ENCODE measurements at regions not wholly inside any gene's neighbourhood (a gene's known extent, or its start where the extent isn't known, plus 50 kb on each side); places are given as distances from the start of the nearest gene placed in this dataset.

- no peak overlapping the region for H3K4me3 ChIP-seq
- H3K27ac ChIP-seq: no peak overlapping the region
Observed at GRCh38 chr18:64253873-64254272, 105.0 kb upstream of the LINC00305 start.

DNA sequence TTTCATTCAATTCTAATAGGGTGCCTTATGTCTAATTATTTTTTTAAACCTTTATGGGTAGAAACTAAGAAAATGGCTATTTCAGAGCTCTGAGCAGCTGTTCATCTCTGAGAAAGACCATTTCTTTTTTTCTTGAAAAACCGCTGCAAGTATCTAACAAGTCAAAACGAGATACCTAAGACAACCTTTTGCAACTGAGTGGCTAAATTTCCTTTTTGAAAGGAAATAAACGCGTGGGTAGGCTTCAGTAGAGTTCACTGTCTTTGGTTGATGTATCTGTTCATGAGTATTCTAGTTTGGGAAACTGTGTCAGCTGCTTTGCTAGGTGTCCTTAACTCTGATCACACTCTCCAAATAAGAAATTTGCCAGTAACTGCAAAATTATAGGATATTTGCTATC lies 104.3 kb upstream of the LINC00305 start:
- no peak overlapping the region for H3K27ac ChIP-seq

DNA sequence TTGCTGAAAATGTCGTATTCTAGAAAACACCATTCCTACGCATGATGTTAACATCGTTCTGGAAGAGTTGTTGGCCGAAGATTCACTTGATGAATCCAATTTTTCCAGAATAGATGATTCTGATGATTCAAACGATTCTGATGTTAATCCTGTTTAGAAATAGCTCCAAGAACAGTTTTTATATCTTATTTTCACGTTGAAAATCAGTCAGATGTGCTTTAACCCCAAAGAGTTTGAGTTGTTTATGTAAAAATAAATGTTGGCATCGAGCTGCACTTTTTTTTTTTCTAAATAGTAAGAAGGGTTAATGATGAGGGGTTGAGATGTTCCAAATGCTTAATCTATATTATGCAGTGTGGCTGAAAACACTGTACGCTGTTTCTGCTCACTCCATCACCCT lies 99.9 kb upstream of the LINC00305 start:
- H3K4me3 ChIP-seq: no peak overlapping the region
- H3K27ac ChIP-seq: no peak overlapping the region

More for the DNA sequence above, 104.3 kb upstream of the LINC00305 start:
- no peak overlapping the region for H3K4me3 ChIP-seq

DNA sequence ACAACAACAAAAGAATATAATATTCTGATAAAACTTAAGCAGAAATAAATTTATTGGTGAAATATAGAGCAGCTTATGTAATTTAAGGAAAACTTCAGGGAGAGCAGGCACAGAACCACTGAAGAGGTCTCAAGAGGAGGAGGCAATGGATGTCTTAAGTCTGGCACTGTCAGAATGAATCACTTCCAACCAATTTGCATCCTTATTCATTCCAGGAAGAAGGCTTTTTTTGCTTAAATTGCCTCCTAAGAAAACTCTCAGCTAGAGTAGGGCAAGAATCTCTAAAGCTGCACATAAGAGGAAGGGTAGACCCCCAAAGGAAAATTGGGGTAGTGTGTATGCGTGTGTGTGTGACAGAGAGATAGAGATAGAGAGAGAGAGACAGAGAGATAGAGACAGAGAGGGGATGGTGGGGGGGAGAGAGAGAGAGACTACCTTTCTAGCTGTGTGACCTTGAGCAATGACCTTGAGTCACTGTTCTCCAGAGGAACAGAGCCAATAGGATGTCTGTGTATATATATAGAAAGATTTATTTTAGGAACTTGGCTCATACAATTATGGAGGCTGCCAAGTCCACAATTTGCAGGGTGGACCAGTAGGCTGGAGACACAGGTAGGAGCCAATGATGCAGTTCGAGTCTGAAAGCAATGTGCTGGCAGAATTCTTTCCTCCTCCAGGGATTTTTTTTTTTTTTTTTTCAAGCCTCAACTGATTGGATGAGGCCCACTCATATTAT lies 96.4 kb upstream of the LINC00305 start:
- Histone ChIP-seq H3K4me3 (no peak overlapping the region), H3K27ac (no peak overlapping the region)

- H3K27ac ChIP-seq: no peak overlapping the region
- H3K4me3 ChIP-seq: no peak overlapping the region
Observed at GRCh38 chr18:64244571-64244970, 95.7 kb upstream of the LINC00305 start.

GRCh38 chr18:64240316-64240715 lies 91.4 kb upstream of the LINC00305 start:
- Histone ChIP-seq H3K27ac (no peak overlapping the region), H3K4me3 (no peak overlapping the region)

GRCh38 chr18:64238076-64238475 lies 89.2 kb upstream of the LINC00305 start:
- H3K27ac ChIP-seq: no peak overlapping the region
- H3K4me3 ChIP-seq: no peak overlapping the region

DNA sequence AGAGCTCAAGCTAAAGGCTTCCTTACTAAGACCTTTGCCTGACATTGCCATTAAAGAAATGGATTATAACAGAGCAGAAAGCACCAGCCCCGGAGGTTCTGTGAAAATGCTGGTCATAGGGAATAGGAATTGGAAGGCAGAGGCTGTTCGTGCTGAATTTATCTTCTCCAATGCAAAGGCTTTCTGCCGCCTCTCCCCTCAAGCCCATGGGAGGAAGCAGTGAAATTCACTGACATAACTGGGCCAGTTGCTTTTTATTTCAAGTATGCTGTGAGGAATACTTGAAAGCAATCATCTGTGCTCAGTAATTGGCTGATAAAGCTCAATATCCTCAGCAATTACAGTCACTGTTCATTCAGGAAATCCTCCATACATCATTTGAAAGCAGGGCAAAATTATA lies 85.4 kb upstream of the LINC00305 start:
- H3K27ac ChIP-seq: no peak overlapping the region
- H3K4me3 ChIP-seq: no peak overlapping the region

DNA sequence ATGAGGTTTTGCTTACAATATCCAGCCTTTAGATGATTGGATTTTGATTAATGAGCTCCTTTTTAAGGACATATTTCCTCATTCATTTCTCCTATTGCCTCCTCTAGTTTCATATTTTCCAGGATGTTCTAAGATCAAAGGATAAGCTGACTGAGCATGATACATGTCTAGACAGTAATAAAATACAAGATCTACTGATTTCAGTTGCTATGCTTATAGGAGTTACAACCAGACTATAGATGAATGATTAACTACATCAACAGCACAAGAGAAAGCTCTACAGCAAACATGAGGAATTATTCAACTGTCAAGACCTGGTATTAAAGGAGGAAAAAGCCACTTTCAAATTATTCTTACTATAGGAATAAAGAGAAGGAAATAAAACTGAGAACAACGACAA lies 85.0 kb upstream of the LINC00305 start:
- H3K27ac ChIP-seq: no peak overlapping the region

DNA sequence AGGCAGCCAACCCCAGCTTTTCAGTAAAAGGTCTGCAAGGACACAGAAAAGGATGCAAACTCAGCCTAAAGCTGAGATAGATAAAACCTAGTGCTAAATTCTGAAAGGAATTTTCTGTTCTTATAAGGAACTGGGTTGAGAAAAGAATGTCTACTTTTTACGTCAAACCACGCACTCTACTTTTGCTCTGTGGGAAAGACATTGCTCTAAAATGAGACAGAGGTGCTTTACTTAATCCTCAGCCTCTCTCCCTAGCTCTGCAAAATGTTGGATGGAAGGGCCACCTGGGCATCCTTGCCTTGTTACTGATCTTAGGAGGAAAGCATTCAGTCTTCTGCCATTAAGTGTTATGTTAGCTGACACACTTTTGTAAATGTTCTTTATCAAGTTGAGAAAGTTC lies 72.1 kb upstream of the LINC00305 start:
- no peak overlapping the region for H3K4me3 ChIP-seq
- H3K27ac ChIP-seq: no peak overlapping the region

More for the DNA sequence above, 85.0 kb upstream of the LINC00305 start:
- H3K4me3 ChIP-seq: no peak overlapping the region

GRCh38 chr18:64219517-64219916 lies 70.6 kb upstream of the LINC00305 start:
- H3K27ac ChIP-seq: no peak overlapping the region

GRCh38 chr18:64210401-64210949 lies 61.6 kb upstream of the LINC00305 start:
- Histone ChIP-seq H3K4me3 (no peak overlapping the region), H3K27ac (no peak overlapping the region)

More at GRCh38 chr18:64219517-64219916, 70.6 kb upstream of the LINC00305 start:
- no peak overlapping the region for H3K4me3 ChIP-seq

- Histone ChIP-seq H3K27ac (no peak overlapping the region), H3K4me3 (no peak overlapping the region)
Observed at GRCh38 chr18:64208516-64208915, 59.6 kb upstream of the LINC00305 start.

DNA sequence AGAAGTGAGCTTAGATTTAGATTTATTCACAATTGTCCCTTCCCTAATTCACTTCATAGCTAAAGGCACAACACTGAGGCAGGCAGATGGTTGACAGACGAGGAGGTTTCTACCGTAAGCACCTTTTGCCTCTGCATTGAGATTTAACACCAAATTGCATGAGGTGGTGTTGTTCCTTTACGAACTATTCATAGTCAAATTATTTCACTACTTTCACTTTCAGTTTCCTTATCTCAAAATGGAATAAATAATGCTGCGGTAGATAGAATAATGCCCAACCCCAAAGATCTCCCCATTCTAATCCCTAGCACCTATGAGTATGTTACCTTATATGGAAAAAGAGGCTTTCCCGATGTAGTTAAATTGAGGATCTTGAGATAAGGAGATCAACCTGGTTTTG lies 58.9 kb upstream of the LINC00305 start:
- Histone ChIP-seq H3K4me3 (no peak overlapping the region), H3K27ac (no peak overlapping the region)

DNA sequence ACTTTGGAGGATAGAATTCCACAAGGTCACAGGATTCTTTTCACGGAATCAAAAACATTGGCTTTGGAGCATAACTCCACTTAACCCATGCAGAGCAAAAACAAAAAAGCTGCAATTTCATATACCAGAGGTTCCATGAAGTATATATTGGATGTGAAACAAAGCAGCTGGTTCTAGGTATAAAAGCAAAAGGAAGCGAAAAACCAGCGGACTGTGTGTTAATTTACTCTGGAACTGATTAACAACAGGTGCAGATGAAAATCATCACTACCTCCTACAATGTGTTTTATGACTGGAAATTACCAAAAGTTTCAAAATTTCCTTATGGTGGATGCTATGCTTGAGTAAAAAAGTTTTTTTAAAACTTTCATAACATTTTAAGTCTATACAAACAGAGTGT lies 54.4 kb upstream of the LINC00305 start:
- H3K4me3 ChIP-seq: no peak overlapping the region

GRCh38 chr18:64202863-64203262 lies 54.0 kb upstream of the LINC00305 start:
- Histone ChIP-seq H3K27ac (no peak overlapping the region), H3K4me3 (no peak overlapping the region)

More for the DNA sequence above, 54.4 kb upstream of the LINC00305 start:
- H3K27ac ChIP-seq: no peak overlapping the region

GRCh38 chr18:64202210-64202836 lies 53.4 kb upstream of the LINC00305 start:
- Histone ChIP-seq H3K27ac (no peak overlapping the region), H3K4me3 (no peak overlapping the region)

- Histone ChIP-seq H3K4me3 (no peak overlapping the region), H3K27ac (no peak overlapping the region)
Observed at GRCh38 chr18:64201781-64202180, 52.9 kb upstream of the LINC00305 start.

DNA sequence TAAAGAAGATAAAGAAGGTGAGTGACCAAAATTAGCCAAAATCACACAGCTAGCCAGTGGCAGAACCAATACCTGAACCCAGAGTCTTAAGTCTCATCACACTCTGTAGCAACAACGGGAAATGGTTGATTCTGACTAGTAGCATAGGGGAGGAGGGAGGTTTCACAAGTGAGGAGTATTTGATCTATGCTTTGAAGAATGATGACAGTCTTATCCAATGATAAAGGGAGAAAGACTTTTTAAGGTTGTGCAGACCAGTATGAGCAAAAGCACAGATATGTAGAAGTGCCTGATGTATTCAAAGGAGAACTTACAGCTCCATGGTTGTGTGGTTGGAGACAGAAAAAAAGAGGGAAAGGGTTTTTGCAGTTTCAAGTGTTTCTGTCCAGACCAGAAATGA lies 50.7 kb upstream of the LINC00305 start:
- H3K4me3 ChIP-seq: no peak overlapping the region
- H3K27ac ChIP-seq: no peak overlapping the region

Measured in skin epidermis (tissue), 12 donors.